ENCODE measurements at regions not wholly inside any gene's neighbourhood (a gene's known extent, or its start where the extent isn't known, plus 50 kb on each side); places are given as distances from the start of the nearest gene placed in this dataset.

GRCh38 chr2:8370258-8370802 lies 311.5 kb upstream of the ID2 start (continued):
- TF ChIP-seq AEBP2 (tag by site-specific recombination; IDR thresholded peaks at IDR 0.05; ENCODE audit: borderline replicate concordance) = no peak
- TF ChIP-seq ZNF776 (tag by site-specific recombination; IDR thresholded peaks at IDR 0.05; ENCODE audit: borderline replicate concordance) = no peak
- TF ChIP-seq ZNF830 (tag by site-specific recombination; IDR thresholded peaks at IDR 0.05; ENCODE audit: low read depth) = no peak
- TF ChIP-seq, protein P1, sequence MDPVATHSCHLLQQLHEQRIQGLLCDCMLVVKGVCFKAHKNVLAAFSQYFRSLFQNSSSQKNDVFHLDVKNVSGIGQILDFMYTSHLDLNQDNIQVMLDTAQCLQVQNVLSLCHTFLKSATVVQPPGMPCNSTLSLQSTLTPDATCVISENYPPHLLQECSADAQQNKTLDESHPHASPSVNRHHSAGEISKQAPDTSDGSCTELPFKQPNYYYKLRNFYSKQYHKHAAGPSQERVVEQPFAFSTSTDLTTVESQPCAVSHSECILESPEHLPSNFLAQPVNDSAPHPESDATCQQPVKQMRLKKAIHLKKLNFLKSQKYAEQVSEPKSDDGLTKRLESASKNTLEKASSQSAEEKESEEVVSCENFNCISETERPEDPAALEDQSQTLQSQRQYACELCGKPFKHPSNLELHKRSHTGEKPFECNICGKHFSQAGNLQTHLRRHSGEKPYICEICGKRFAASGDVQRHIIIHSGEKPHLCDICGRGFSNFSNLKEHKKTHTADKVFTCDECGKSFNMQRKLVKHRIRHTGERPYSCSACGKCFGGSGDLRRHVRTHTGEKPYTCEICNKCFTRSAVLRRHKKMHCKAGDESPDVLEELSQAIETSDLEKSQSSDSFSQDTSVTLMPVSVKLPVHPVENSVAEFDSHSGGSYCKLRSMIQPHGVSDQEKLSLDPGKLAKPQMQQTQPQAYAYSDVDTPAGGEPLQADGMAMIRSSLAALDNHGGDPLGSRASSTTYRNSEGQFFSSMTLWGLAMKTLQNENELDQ (tag by site-specific recombination; IDR thresholded peaks at IDR 0.05; ENCODE audit: low read depth) = no peak
- no peak for TF ChIP-seq ZNF157 (tag by site-specific recombination; IDR thresholded peaks at IDR 0.05)
- TF ChIP-seq ZSCAN16 (tag by site-specific recombination; IDR thresholded peaks at IDR 0.05) = no peak

DNA sequence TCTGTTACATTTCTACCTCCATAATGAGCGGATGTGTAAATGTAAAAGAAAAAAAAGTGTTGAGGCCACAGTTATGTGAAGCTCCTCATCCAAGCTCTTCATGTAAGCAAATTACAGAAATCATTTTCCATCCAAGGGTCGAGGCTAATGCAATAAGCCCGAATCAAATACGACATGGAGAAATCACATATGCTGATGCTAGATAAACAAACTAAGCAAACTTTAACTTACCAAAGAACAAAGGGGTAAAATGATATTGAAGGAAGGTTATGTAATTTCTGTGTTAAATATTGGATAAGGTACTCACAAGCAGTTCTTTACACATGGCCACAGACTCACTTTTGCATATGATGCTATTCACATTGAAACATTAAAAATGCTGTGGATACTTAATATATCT lies 310.2 kb upstream of the ID2 start:
- ChIA-PET POLR2A (no interaction called here), CTCF (no interaction called here)
- TF ChIP-seq ZNF19 (tag by site-specific recombination; IDR thresholded peaks at IDR 0.05; ENCODE audit: low read depth) (no peak), ZBTB7A (tag by site-specific recombination; IDR thresholded peaks at IDR 0.05; ENCODE audit: low read depth) (no peak), ZNF791 (tag by site-specific recombination; IDR thresholded peaks at IDR 0.05) (no peak), ZSCAN16 (tag by site-specific recombination; IDR thresholded peaks at IDR 0.05) (no peak), WT1 (tag by site-specific recombination; IDR thresholded peaks at IDR 0.05) (no peak)

GRCh38 chr2:8374782-8375181 lies 307.1 kb upstream of the ID2 start:
- POLR2A ChIA-PET = interaction anchor here (0.7 kb wide), 2 partner anchors 59 to 303 kb away, joined by 3 read pairs; no protein-coding TSS in a partner anchor
- Histone ChIP-seq H3K36me3 (ENCODE audit: control insufficient read depth in 2 of 2, insufficient read depth in 1 of 2, low read length in 2 of 2) (no peaks in the 10 kb centered on the region), H3K4me1 (ENCODE audit: control insufficient read depth, insufficient read depth, low read length) (no peaks in the 10 kb centered on the region), H3K27ac (ENCODE audit: extremely low read depth, low read depth, low read length) (no peak overlapping the region), H3K4me3 (ENCODE audit: low read depth, low read length) (no peak overlapping the region), H3K9me3 (ENCODE audit: control insufficient read depth, insufficient read depth, low read depth, low read length) (no peaks in the 10 kb centered on the region)
- CTCF ChIA-PET = no interaction called here
- no peak for TF ChIP-seq ZNF211 (tag by site-specific recombination; IDR thresholded peaks at IDR 0.05; ENCODE audit: low read depth)
- TF ChIP-seq ZNF48 (tag by site-specific recombination; IDR thresholded peaks at IDR 0.05) = no peak
- TF ChIP-seq ZNF121 (tag by site-specific recombination; IDR thresholded peaks at IDR 0.05) = no peak
- TF ChIP-seq GLIS2 (tag by site-specific recombination; IDR thresholded peaks at IDR 0.05) = no peak
- no peak for TF ChIP-seq ZNF324 (tag by site-specific recombination; IDR thresholded peaks at IDR 0.05)
- no peak for TF ChIP-seq ZNF610 (tag by site-specific recombination; IDR thresholded peaks at IDR 0.05; ENCODE audit: borderline replicate concordance)
- TF ChIP-seq GLI4 (tag by site-specific recombination; IDR thresholded peaks at IDR 0.05) = no peak
- TF ChIP-seq GFI1B (tag by site-specific recombination; IDR thresholded peaks at IDR 0.05) = no peak
- TF ChIP-seq KLF17 (tag by site-specific recombination; IDR thresholded peaks at IDR 0.05) = no peak
- TF ChIP-seq, protein P2, sequence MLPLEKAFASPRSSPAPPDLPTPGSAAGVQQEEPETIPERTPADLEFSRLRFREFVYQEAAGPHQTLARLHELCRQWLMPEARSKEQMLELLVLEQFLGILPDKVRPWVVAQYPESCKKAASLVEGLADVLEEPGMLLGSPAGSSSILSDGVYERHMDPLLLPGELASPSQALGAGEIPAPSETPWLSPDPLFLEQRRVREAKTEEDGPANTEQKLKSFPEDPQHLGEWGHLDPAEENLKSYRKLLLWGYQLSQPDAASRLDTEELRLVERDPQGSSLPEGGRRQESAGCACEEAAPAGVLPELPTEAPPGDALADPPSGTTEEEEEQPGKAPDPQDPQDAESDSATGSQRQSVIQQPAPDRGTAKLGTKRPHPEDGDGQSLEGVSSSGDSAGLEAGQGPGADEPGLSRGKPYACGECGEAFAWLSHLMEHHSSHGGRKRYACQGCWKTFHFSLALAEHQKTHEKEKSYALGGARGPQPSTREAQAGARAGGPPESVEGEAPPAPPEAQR (tag by site-specific recombination; IDR thresholded peaks at IDR 0.05) = no peak
- no peak for TF ChIP-seq ZNF626 (tag by site-specific recombination; IDR thresholded peaks at IDR 0.05)
- TF ChIP-seq ZNF223 (tag by site-specific recombination; IDR thresholded peaks at IDR 0.05) = no peak
- no peak for TF ChIP-seq ZNF791 (tag by site-specific recombination; IDR thresholded peaks at IDR 0.05)

More for the DNA sequence above, 310.2 kb upstream of the ID2 start:
- Histone ChIP-seq H3K27ac (ENCODE audit: extremely low read depth, low read depth, low read length) (no peak overlapping the region), H3K4me1 (ENCODE audit: control insufficient read depth, insufficient read depth, low read length) (no peaks in the 10 kb centered on the region), H3K36me3 (ENCODE audit: control insufficient read depth in 2 of 2, insufficient read depth in 1 of 2, low read length in 2 of 2) (no peaks in the 10 kb centered on the region), H3K4me3 (ENCODE audit: low read depth, low read length) (no peak overlapping the region), H3K9me3 (ENCODE audit: control insufficient read depth, insufficient read depth, low read depth, low read length) (no peaks in the 10 kb centered on the region)
